ENCODE measurements at regions not wholly inside any gene's neighbourhood (a gene's known extent, or its start where the extent isn't known, plus 50 kb on each side); places are given as distances from the start of the nearest gene placed in this dataset.
"Not testable (repeated sequence)": the region's sequence is repeated elsewhere in the genome, so short reads cannot be mapped to it uniquely, and the experiment has no call there.

DNA sequence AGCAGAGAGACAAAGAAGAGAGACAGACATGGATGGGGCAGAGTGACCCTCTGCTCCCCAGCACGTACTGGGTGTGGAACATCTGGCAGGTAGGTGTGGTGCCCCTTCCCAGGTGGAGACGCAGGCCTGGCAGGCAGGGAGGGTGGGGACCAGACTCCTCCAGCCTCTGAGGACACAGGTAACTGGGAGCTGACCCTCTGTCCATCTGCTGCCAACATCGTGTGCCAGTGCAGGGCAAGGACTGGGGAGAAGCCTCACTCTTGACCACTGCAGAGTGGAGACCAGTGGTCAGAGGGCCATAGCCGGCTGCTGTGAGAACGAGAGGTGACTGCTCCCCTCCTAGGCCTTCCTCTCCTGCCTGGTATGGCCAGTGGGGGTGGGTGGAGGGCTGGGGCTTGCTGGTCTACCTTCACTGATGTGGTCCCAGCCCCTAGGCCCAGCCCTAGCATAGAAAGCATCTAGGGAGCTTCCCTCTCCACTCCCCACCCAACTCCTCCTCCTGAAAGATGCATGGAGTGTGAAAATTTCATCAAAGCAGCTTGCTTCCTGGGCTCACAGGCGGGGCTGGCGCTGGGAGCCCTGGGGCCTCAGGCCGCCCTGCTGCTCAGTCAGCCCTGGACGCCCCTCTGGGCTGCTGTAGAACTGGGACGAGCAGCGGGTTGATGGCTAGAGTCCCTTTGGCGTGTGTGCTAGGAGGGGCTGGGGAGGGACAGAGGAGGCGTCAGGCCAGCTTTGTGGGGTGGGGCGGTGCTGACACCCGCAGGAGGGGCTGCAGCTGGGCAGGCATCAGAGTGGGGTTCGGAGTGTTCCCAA lies 90.3 kb downstream of the PLXNA1 start:
- H3K4me2 ChIP-seq (ENCODE audit: low read length) = no peak overlapping the region
- H3K9ac ChIP-seq (ENCODE audit: low read depth, low read length) = no peak overlapping the region
- H3K9me3 ChIP-seq (replicated peaks; ENCODE audit: low read length) = no peaks in the 10 kb centered on the region
- H3K4me3 ChIP-seq (ENCODE audit: low read length) = no peak overlapping the region
- H3K36me3 ChIP-seq (ENCODE audit: insufficient read depth, low read length) = no peaks in the 10 kb centered on the region
- no peaks in the 10 kb centered on the region for H3K4me1 ChIP-seq (ENCODE audit: control insufficient read depth, insufficient read depth, low read length)
- peaks cover 28% of the 10 kb centered on the region for H3K27me3 ChIP-seq (ENCODE audit: control insufficient read depth, insufficient read depth, low read length)

GRCh38 chr3:127073941-127074820 lies 91.3 kb downstream of the PLXNA1 start:
- Histone ChIP-seq H3K9ac (ENCODE audit: low read depth, low read length) (no peak overlapping the region), H3K27me3 (ENCODE audit: control insufficient read depth, insufficient read depth, low read length) (peaks cover 29% of the 10 kb centered on the region), H3K4me2 (ENCODE audit: low read length) (no peak overlapping the region), H3K4me1 (ENCODE audit: control insufficient read depth, insufficient read depth, low read length) (no peaks in the 10 kb centered on the region), H3K4me3 (ENCODE audit: low read length) (no peak overlapping the region), H3K36me3 (ENCODE audit: insufficient read depth, low read length) (no peaks in the 10 kb centered on the region), H3K9me3 (replicated peaks; ENCODE audit: low read length) (no peaks in the 10 kb centered on the region)

GRCh38 chr3:127074900-127075360 lies 92.0 kb downstream of the PLXNA1 start:
- Histone ChIP-seq H3K9me3 (replicated peaks; ENCODE audit: low read length) (no peaks in the 10 kb centered on the region), H3K4me3 (ENCODE audit: low read length) (no peak overlapping the region), H3K36me3 (ENCODE audit: insufficient read depth, low read length) (no peaks in the 10 kb centered on the region), H3K4me1 (ENCODE audit: control insufficient read depth, insufficient read depth, low read length) (no peaks in the 10 kb centered on the region), H3K4me2 (ENCODE audit: low read length) (no peak overlapping the region), H3K27me3 (ENCODE audit: control insufficient read depth, insufficient read depth, low read length) (peaks cover 31% of the 10 kb centered on the region), H3K9ac (ENCODE audit: low read depth, low read length) (no peak overlapping the region)

GRCh38 chr3:127076166-127076992 lies 93.5 kb downstream of the PLXNA1 start:
- not testable (repeated sequence) for H3K9ac ChIP-seq (ENCODE audit: low read depth, low read length); H3K9me3 ChIP-seq (replicated peaks; ENCODE audit: low read length); H3K4me1 ChIP-seq (ENCODE audit: control insufficient read depth, insufficient read depth, low read length); H3K4me3 ChIP-seq (ENCODE audit: low read length); H3K4me2 ChIP-seq (ENCODE audit: low read length); H3K36me3 ChIP-seq (ENCODE audit: insufficient read depth, low read length)
- H3K27me3 ChIP-seq (ENCODE audit: control insufficient read depth, insufficient read depth, low read length) = peaks cover 29% of the 10 kb centered on the region

DNA sequence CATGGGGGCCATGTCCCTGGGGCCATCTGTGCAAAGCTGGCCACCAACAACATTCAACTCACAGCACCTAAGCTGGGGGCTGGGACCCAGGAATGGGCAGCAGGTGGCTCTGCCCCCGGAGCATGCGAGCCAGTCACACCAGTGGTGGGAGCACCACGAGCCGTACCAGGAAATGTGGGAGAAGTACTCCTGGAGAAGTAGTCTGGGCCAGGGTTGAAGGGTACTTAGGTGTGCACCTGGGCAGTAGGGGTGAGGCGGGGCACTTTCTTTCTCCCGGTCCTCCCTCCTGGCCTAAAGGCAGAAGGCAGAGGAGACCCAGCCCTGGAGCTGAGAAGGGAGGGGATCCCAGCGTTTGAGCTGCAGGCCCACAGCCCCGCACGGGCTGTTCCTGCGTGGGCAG lies 94.2 kb downstream of the PLXNA1 start:
- Histone ChIP-seq H3K4me2 (ENCODE audit: low read length) (no peak overlapping the region), H3K4me1 (ENCODE audit: control insufficient read depth, insufficient read depth, low read length) (no peaks in the 10 kb centered on the region), H3K27me3 (ENCODE audit: control insufficient read depth, insufficient read depth, low read length) (peaks cover 31% of the 10 kb centered on the region), H3K9me3 (replicated peaks; ENCODE audit: low read length) (no peaks in the 10 kb centered on the region), H3K9ac (ENCODE audit: low read depth, low read length) (no peak overlapping the region), H3K4me3 (ENCODE audit: low read length) (no peak overlapping the region), H3K36me3 (ENCODE audit: insufficient read depth, low read length) (no peaks in the 10 kb centered on the region)

DNA sequence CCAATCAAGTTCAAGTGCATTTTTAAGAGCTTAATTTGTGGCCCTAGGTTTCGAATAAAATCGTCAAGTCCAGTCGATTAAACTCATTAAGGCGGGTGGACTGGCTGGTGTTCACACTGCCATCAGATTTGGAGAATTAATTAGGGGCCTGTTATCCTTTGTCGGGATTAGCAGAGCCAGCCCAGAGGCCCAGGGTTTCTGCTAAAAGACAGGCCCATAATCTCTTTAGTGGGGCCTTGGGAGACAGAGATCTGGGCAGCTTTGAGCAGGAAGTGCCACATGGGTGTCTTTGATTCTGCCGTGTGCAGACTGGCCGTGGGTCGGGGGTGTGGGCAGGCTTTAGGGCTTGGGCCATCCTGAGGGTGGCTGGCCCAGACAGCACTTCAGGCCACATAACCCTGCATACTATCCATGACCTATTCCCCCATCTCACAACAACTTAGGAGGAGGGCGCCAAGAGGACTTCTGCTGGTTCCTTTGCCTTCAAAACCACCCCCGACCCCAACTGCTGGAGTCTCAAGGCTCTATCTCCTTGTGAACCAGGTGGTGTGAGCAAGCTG lies 94.7 kb downstream of the PLXNA1 start:
- Histone ChIP-seq H3K27me3 (ENCODE audit: control insufficient read depth, insufficient read depth, low read length) (peaks cover 30% of the 10 kb centered on the region), H3K9me3 (replicated peaks; ENCODE audit: low read length) (no peaks in the 10 kb centered on the region), H3K4me3 (ENCODE audit: low read length) (no peak overlapping the region), H3K36me3 (ENCODE audit: insufficient read depth, low read length) (no peaks in the 10 kb centered on the region), H3K4me1 (ENCODE audit: control insufficient read depth, insufficient read depth, low read length) (no peaks in the 10 kb centered on the region), H3K9ac (ENCODE audit: low read depth, low read length) (no peak overlapping the region), H3K4me2 (ENCODE audit: low read length) (no peak overlapping the region)

DNA sequence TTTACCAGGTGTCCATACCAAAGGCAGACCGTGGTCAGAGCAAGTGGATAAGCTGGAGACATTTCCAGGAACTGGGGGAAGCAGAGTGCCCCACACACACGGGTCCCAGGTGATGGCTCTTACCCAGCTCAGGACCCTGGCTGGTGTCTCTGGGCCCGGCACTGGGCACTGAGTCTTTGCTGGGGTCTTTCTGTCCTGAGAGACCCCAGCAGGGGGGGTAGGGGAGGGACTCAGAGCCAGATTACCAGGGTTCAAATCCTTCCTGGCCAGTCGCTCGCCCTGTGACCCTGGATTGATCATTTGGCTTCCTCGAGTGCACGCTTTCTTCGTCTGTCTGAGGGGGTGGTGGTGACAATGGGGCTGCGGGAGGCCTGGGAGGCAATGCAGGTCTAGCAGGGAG lies 95.7 kb downstream of the PLXNA1 start:
- H3K36me3 ChIP-seq (ENCODE audit: insufficient read depth, low read length) = no peaks in the 10 kb centered on the region
- peaks cover 30% of the 10 kb centered on the region for H3K27me3 ChIP-seq (ENCODE audit: control insufficient read depth, insufficient read depth, low read length)
- H3K4me1 ChIP-seq (ENCODE audit: control insufficient read depth, insufficient read depth, low read length) = no peaks in the 10 kb centered on the region
- no peak overlapping the region for H3K4me2 ChIP-seq (ENCODE audit: low read length)
- no peak overlapping the region for H3K9ac ChIP-seq (ENCODE audit: low read depth, low read length)
- H3K4me3 ChIP-seq (ENCODE audit: low read length) = no peak overlapping the region
- H3K9me3 ChIP-seq (replicated peaks; ENCODE audit: low read length) = no peaks in the 10 kb centered on the region

- no peak overlapping the region for H3K4me2 ChIP-seq (ENCODE audit: low read length)
Observed at GRCh38 chr3:127079211-127079610, 96.3 kb downstream of the PLXNA1 start.

DNA sequence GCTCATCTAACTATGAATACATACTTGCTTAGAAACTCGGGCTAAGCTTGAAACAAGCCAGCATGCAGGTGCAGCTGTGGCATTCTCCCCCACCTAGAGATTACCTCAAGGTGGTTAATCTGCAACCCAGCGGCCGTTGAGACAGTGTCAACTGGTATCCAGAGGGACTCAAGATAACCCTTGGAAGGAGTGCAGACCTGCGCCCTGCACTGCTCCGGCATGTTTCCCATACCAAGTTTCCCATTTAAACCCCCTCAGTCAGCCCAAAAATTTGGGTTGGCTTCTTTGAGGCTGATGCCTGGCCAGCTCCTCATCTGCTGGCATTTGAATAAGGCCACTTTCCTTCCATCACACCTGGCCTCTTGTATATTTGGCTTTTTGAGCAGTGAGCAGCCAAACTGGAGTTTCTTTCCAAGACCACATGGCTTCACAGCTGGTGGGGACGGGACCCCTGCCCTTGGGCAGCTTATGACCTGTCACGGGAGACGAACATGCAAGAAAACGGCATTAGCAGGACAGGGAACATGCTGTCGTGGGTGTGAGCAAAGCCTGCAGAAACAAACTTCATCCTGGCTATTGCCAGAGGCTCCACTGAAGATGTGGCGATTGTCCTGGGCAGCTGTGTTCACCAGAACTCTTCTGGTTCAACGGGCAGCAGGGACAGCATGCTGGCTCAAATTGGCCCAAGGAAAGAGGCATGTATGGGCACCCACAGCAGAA lies 98.2 kb downstream of the PLXNA1 start:
- Histone ChIP-seq H3K4me1 (ENCODE audit: control insufficient read depth, insufficient read depth, low read length) (no peaks in the 10 kb centered on the region), H3K4me3 (ENCODE audit: low read length) (no peak overlapping the region), H3K36me3 (ENCODE audit: insufficient read depth, low read length) (no peaks in the 10 kb centered on the region), H3K4me2 (ENCODE audit: low read length) (no peak overlapping the region), H3K27me3 (ENCODE audit: control insufficient read depth, insufficient read depth, low read length) (peaks cover 33% of the 10 kb centered on the region), H3K9me3 (replicated peaks; ENCODE audit: low read length) (no peaks in the 10 kb centered on the region), H3K9ac (ENCODE audit: low read depth, low read length) (no peak overlapping the region)

More at GRCh38 chr3:127079211-127079610, 96.3 kb downstream of the PLXNA1 start:
- Histone ChIP-seq H3K27me3 (ENCODE audit: control insufficient read depth, insufficient read depth, low read length) (peaks cover 33% of the 10 kb centered on the region), H3K9me3 (replicated peaks; ENCODE audit: low read length) (no peaks in the 10 kb centered on the region), H3K36me3 (ENCODE audit: insufficient read depth, low read length) (no peaks in the 10 kb centered on the region), H3K4me1 (ENCODE audit: control insufficient read depth, insufficient read depth, low read length) (no peaks in the 10 kb centered on the region), H3K4me3 (ENCODE audit: low read length) (no peak overlapping the region), H3K9ac (ENCODE audit: low read depth, low read length) (no peak overlapping the region)

DNA sequence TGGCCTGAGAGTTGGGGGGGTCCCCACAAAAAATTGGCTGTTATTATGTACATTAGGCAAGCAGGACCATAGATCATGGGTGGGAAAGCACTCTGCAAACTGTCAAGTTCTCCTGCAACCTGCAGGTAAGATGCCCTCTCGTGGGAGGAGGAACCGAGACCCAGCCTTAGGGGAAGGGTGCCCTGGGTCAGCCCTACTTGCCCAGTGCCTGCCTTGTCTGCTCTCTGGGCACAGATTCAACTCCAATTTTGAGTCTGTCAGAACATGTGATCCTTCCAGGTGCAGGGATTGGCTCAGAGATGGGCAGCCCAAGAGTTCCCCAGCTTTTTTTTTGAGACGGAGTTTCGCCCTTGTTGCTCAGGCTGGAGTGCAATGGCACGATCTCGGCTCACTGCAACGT lies 99.2 kb downstream of the PLXNA1 start:
- H3K4me2 ChIP-seq (ENCODE audit: low read length) = no peak overlapping the region
- peaks cover 33% of the 10 kb centered on the region for H3K27me3 ChIP-seq (ENCODE audit: control insufficient read depth, insufficient read depth, low read length)

More for the DNA sequence above, 99.2 kb downstream of the PLXNA1 start:
- no peaks in the 10 kb centered on the region for H3K4me1 ChIP-seq (ENCODE audit: control insufficient read depth, insufficient read depth, low read length)
- no peaks in the 10 kb centered on the region for H3K36me3 ChIP-seq (ENCODE audit: insufficient read depth, low read length)
- H3K4me3 ChIP-seq (ENCODE audit: low read length) = no peak overlapping the region
- H3K9me3 ChIP-seq (replicated peaks; ENCODE audit: low read length) = no peaks in the 10 kb centered on the region
- H3K9ac ChIP-seq (ENCODE audit: low read depth, low read length) = no peak overlapping the region

All from skeletal muscle satellite cell (primary cell).